Urinary bladder (tissue), 3 donors: ENCODE measurements at regions not wholly inside any gene's neighbourhood (a gene's known extent, or its start where the extent isn't known, plus 50 kb on each side); places are given as distances from the start of the nearest gene placed in this dataset.

Experiments
- DNase-seq: peaks from one replicate; pipeline ENCODE4 v3.0.0-alpha.2; 2015; ENCODE audit errors: extremely low spot score
- H3K27ac ChIP-seq: one replicate; pipeline ENCODE4 v1.5.1; 2013; ENCODE audit warnings: low read depth, mild to moderate bottlenecking, moderate library complexity
- H3K36me3 ChIP-seq: one replicate; pipeline ENCODE4 v1.6.1; 2013; ENCODE audit warnings: mild to moderate bottlenecking, moderate library complexity; ENCODE audit not compliant: insufficient read depth
- H3K4me1 ChIP-seq: one replicate; pipeline ENCODE4 v1.6.1; 2013; ENCODE audit warnings: mild to moderate bottlenecking, moderate library complexity; ENCODE audit not compliant: insufficient read depth
- H3K4me3 ChIP-seq: one replicate; pipeline ENCODE4 v1.5.1; 2013; ENCODE audit warnings: low read depth, low read length
- WGBS: extraction: QIAGEN DNeasy Blood & Tissue Kit; methylation state at CpG from one replicate; pipeline ENCODE4 v1.1.7; 2013; 5-methylcytosine and 5-hydroxymethylcytosine counted together
- donor health status: healthy with polysubstance abuse.
- donor health status: healthy.

DNA sequence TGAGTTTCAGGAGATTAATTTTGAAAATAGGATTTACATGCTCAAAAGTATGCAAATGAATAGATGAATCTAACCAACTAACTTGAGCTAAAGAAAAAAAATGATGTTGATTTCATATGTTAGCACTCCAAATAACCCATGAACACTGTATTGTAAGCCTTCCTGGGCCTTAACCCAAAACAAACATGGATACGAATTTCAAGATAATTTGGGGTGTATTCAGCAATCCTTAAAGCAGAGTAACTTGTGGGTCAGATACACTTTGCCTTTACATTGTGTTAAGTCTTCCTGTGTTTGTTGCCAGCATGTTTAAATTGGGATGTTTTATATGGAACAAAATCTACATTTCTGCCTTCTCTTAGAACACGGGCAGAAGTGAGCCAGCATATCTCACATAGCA lies 124.2 kb upstream of the WDR11 start:
- peak; percentile 28 for DNase-seq
- WGBS = 33% methylated on average over 2 of the region's 2 CpGs

GRCh38 chr10:120729547-120729946 lies 121.6 kb upstream of the WDR11 start:
- Histone ChIP-seq H3K36me3 (no peaks in the 10 kb centered on the region), H3K4me1 (no peaks in the 10 kb centered on the region), H3K27ac (no peak overlapping the region), H3K4me3 (no peak overlapping the region)
- no peak for DNase-seq
- 21% methylated on average over 1 of the region's 1 CpG for WGBS

More for the DNA sequence above, 124.2 kb upstream of the WDR11 start:
- H3K36me3 ChIP-seq = no peaks in the 10 kb centered on the region
- H3K4me3 ChIP-seq = no peak overlapping the region
- no peak overlapping the region for H3K27ac ChIP-seq
- no peaks in the 10 kb centered on the region for H3K4me1 ChIP-seq

- Histone ChIP-seq H3K27ac (no peak overlapping the region), H3K4me1 (no peaks in the 10 kb centered on the region), H3K36me3 (no peaks in the 10 kb centered on the region), H3K4me3 (no peak overlapping the region)
- no peak for DNase-seq
- WGBS = 71% methylated on average over 1 of the region's 1 CpG
These were observed 119.1 kb upstream of the WDR11 start for GRCh38 chr10:120732067-120732466.

- H3K4me3 ChIP-seq = no peak overlapping the region
- DNase-seq = no peak
- H3K4me1 ChIP-seq = no peaks in the 10 kb centered on the region
- 88% methylated on average over 4 of the region's 4 CpGs for WGBS
- no peak overlapping the region for H3K27ac ChIP-seq
- no peaks in the 10 kb centered on the region for H3K36me3 ChIP-seq
These were observed 118.4 kb upstream of the WDR11 start for GRCh38 chr10:120732643-120733313.

DNA sequence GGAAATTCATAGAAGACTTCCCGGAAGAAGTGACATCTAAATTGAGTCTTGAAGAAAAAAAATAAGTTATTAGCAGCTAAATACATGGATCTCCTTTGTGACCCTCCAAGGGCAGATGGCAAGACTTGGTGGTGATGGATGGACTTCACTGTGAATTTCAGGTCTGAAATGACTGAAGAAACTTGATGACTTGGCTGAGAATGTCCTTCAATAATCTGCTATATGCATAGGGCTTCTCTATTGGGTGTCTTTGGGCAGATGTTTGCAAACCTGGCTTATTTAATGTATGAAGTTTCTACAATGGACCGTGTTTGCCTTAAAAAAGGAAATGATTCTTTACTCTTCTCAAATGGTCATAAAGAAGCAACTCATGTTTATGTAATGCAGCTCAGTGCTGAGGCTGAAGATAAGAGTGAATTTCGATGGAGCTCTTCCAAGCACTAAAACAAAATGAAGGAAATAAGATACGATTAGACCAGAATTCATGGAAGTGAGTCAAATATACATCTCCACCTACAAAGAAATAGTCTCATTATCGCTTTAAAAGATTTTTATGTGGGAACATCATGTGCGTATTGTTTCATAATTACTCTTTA lies 116.6 kb upstream of the WDR11 start:
- peak; percentile 46 for DNase-seq
- Histone ChIP-seq H3K4me1 (no peaks in the 10 kb centered on the region), H3K4me3 (no peak overlapping the region), H3K27ac (no peak overlapping the region), H3K36me3 (no peaks in the 10 kb centered on the region)
- 49% methylated on average over 6 of the region's 6 CpGs for WGBS

DNA sequence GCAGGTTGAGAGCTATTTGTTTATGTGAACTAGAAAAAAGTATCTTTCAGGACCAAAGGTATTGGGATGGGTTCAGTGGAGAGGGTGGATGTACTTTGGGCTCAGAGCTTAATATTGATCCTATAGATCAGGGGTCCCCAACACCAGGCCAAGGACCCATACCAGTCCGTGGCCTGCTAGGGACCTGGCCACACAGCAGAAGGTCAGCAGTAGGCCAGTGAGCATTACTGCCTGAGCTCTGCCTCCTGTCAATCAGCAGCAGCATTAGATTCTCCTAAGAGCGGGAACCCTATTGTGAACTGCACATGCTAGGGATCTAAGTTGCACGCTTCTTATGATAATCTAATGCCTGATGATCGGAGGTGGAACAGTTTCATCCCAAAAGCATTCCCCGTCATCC lies 115.8 kb upstream of the WDR11 start:
- H3K4me1 ChIP-seq = no peaks in the 10 kb centered on the region
- no peak overlapping the region for H3K4me3 ChIP-seq
- WGBS = 90% methylated on average over 5 of the region's 5 CpGs
- no peaks in the 10 kb centered on the region for H3K36me3 ChIP-seq
- DNase-seq = no peak
- H3K27ac ChIP-seq = no peak overlapping the region

GRCh38 chr10:120735773-120736371 lies 115.3 kb upstream of the WDR11 start:
- Histone ChIP-seq H3K4me1 (no peaks in the 10 kb centered on the region), H3K36me3 (no peaks in the 10 kb centered on the region), H3K27ac (no peak overlapping the region), H3K4me3 (no peak overlapping the region)
- no peak for DNase-seq
- 58% methylated on average over 5 of the region's 5 CpGs for WGBS

DNA sequence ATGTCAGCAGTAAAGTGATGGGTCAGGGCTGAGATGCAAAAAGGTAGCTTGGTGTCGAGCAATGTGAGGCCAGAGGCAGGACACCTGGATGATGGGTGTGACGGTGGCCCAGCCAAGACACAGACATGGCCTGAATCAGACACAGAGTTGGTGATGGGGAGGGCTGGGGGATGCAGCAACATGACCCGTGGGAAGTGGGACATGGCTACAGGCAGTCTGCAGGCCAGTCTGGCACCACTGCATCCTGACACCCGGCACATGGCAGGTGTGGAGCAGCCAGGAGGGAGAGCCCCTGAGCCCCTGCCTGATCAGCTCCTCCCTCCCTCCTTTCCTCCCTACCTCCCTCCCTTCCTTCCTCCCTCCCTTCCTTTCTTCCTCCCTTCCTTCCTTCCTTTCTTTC lies 114.8 kb upstream of the WDR11 start:
- DNase-seq = no peak
- Histone ChIP-seq H3K4me1 (no peaks in the 10 kb centered on the region), H3K4me3 (no peak overlapping the region), H3K27ac (no peak overlapping the region), H3K36me3 (no peaks in the 10 kb centered on the region)
- WGBS = 66% methylated on average over 4 of the region's 4 CpGs

- no peak for DNase-seq
- WGBS = 70% methylated on average over 3 of the region's 3 CpGs
- H3K4me1 ChIP-seq = no peaks in the 10 kb centered on the region
These were observed 112.5 kb upstream of the WDR11 start for GRCh38 chr10:120738658-120739057.

GRCh38 chr10:120741396-120741795 lies 109.8 kb upstream of the WDR11 start:
- Histone ChIP-seq H3K36me3 (no peaks in the 10 kb centered on the region), H3K4me1 (no peaks in the 10 kb centered on the region), H3K4me3 (no peak overlapping the region), H3K27ac (no peak overlapping the region)
- 36% methylated on average over 5 of the region's 5 CpGs for WGBS
- DNase-seq = no peak

More at GRCh38 chr10:120738658-120739057, 112.5 kb upstream of the WDR11 start:
- H3K4me3 ChIP-seq = no peak overlapping the region
- no peak overlapping the region for H3K27ac ChIP-seq
- no peaks in the 10 kb centered on the region for H3K36me3 ChIP-seq

GRCh38 chr10:120742373-120742772 lies 108.8 kb upstream of the WDR11 start:
- H3K36me3 ChIP-seq = no peaks in the 10 kb centered on the region
- WGBS = 93% methylated on average over 4 of the region's 4 CpGs
- H3K4me1 ChIP-seq = no peaks in the 10 kb centered on the region
- H3K27ac ChIP-seq = no peak overlapping the region
- no peak overlapping the region for H3K4me3 ChIP-seq
- DNase-seq = no peak

DNA sequence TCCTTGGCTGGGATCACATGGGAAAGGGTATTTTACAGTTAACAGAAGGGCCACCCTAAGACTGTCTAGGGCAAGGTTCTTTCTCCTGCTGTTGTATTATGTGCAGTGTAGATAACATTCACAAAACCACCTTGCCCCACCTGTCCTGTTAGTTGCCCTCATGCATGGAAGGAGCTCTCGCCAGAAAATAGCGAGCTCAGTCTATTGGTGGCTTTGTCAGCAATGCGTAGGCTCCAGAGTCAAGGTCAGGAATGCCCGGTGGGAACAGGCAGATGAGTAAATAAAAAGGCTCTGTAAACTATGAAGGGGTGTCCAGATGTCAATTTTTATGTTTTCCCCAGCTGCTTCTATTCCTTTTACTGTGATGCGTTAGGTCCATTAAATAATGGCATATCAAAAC lies 107.1 kb upstream of the WDR11 start:
- Histone ChIP-seq H3K36me3 (no peaks in the 10 kb centered on the region), H3K4me3 (no peak overlapping the region), H3K4me1 (no peaks in the 10 kb centered on the region), H3K27ac (no peak overlapping the region)
- no peak for DNase-seq
- WGBS = 83% methylated on average over 5 of the region's 5 CpGs

DNA sequence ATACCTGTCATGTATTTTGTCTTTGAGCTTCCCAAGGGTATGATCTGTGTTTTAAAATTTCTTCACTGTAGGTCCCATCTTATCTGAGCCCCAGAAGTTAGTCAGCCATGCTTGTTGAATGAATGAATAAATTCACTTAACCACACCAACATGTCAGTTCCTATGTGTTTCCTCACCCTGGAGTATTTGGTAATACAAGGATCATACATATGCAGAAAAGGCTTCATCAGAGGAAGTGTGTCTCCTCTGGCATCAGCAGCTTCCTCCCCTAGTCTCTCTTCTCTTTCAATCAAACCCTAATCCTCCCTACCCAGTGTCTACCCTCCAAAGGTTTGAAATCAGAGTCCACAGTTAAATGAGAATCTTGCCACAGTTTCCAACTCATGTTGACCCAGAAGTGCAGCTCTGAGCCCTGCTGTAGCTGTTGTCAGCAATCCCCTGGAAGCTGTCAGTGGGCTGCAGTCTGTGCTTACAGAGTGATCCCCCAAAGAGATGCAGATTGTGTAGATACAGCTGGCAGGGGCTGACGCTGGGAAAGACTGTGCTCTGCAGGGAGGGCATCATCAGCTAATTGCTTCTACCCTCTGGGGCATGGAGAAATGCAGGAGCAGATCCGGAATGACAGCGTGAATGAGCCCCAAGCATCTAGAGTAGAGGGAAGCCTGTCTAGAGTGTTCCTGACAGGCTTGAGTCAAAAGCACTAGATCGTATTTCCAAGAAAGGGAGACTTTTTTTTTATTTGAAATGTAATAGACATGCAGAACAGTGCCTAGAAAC lies 105.0 kb upstream of the WDR11 start:
- no peak for DNase-seq
- Histone ChIP-seq H3K4me1 (no peaks in the 10 kb centered on the region), H3K4me3 (no peak overlapping the region), H3K36me3 (no peaks in the 10 kb centered on the region), H3K27ac (no peak overlapping the region)
- WGBS = 13% methylated on average over 4 of the region's 4 CpGs

- Histone ChIP-seq H3K4me3 (no peak overlapping the region), H3K27ac (no peak overlapping the region), H3K36me3 (no peaks in the 10 kb centered on the region), H3K4me1 (no peaks in the 10 kb centered on the region)
- no peak for DNase-seq
- WGBS = 50% methylated on average over 2 of the region's 2 CpGs
These were observed 102.6 kb upstream of the WDR11 start for GRCh38 chr10:120748519-120748918.
